ENCODE measurements at regions not wholly inside any gene's neighbourhood (a gene's known extent, or its start where the extent isn't known, plus 50 kb on each side); places are given as distances from the start of the nearest gene placed in this dataset.
"Not testable (repeated sequence)": the region's sequence is repeated elsewhere in the genome, so short reads cannot be mapped to it uniquely, and the experiment has no call there.

DNA sequence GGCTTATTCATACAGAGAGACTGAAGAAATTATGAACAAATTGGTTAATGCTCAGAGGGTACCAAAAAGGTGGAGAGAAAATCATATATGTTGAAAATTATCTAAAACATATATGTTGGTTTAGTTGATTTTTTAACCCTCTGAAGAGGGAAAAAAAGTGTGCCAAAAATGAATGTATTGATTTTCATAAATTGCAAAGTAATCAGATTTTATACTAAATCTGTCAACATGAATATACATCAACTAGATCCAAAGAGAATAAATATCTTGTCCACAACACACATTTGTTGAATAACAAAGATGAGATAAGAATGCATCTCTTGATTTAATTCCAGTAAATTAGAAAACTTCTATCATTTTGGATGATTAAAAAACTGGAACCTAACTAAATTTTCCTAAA, 125.3 kb upstream of the TACR3 start:
- intact Hi-C loops (cut with DNase I) = no loop called here
- DNase-seq (no peak), ATAC-seq (no peak)
- H3K9me3 ChIP-seq = peaks cover 0 to 37% (median 0%) of the 10 kb centered on the region in 12 donors
- no peak overlapping the region for H3K27ac ChIP-seq
- no peaks in the 10 kb centered on the region for H3K4me1 ChIP-seq
- H3K36me3 ChIP-seq = no peaks in the 10 kb centered on the region
- no peaks in the 10 kb centered on the region for H3K27me3 ChIP-seq
- TF ChIP-seq CTCF (IDR thresholded peaks at IDR 0.05) = no peak
- TF ChIP-seq POLR2A (IDR thresholded peaks at IDR 0.05) = no peak
- H3K4me3 ChIP-seq = no peak overlapping the region

- Histone ChIP-seq H3K4me3 (no peak overlapping the region), H3K27me3 (no peaks in the 10 kb centered on the region), H3K27ac (no peak overlapping the region), H3K4me1 (no peaks in the 10 kb centered on the region), H3K36me3 (no peaks in the 10 kb centered on the region), H3K9me3 (peaks cover 0 to 18% (median 0%) of the 10 kb centered on the region in 12 donors)
- TF ChIP-seq POLR2A (IDR thresholded peaks at IDR 0.05) = no peak
- TF ChIP-seq CTCF (IDR thresholded peaks at IDR 0.05) = no peak
- WGBS, 4 donors = 66 to 72% (median 70%) methylated on average over 5 of the region's 5 CpGs
- ATAC-seq (no peak), DNase-seq (no peak)
- intact Hi-C loops (cut with DNase I) = no loop called here
Observed at GRCh38 chr4:103842637-103843239, 123.0 kb upstream of the TACR3 start.

- TF ChIP-seq CTCF (IDR thresholded peaks at IDR 0.05) = no peak
- no peak for TF ChIP-seq POLR2A (IDR thresholded peaks at IDR 0.05)
- no peak overlapping the region for H3K4me3 ChIP-seq
- H3K27me3 ChIP-seq = no peaks in the 10 kb centered on the region
- ATAC-seq = no peak
- 36 to 45% (median 44%) methylated on average over 1 of the region's 1 CpG for whole genome bisulfite sequencing, 4 donors
- no peak for DNase-seq
- H3K36me3 ChIP-seq = no peaks in the 10 kb centered on the region
- no peak overlapping the region for H3K27ac ChIP-seq
- peaks cover 0 to 13% (median 0%) of the 10 kb centered on the region in 12 donors for H3K9me3 ChIP-seq
- no peaks in the 10 kb centered on the region for H3K4me1 ChIP-seq
- intact Hi-C loops (cut with DNase I) = no loop called here
Observed at GRCh38 chr4:103842076-103842475, 122.3 kb upstream of the TACR3 start.

GRCh38 chr4:103810308-103810707, 90.5 kb upstream of the TACR3 start:
- H3K9me3 ChIP-seq; ATAC-seq; H3K4me1 ChIP-seq; H3K36me3 ChIP-seq; H3K27me3 ChIP-seq; H3K4me3 ChIP-seq; DNase-seq; H3K27ac ChIP-seq; intact Hi-C loops (cut with DNase I): not testable (repeated sequence)
- 58 to 68% (median 61%) methylated on average over 5 of the region's 5 CpGs for WGBS, 4 donors

- DNase-seq = no peak
- Histone ChIP-seq H3K27me3 (no peaks in the 10 kb centered on the region), H3K36me3 (no peaks in the 10 kb centered on the region), H3K9me3 (peaks cover 0 to 26% (median 2%) of the 10 kb centered on the region in 12 donors), H3K4me3 (no peak overlapping the region), H3K4me1 (no peaks in the 10 kb centered on the region), H3K27ac (no peak overlapping the region)
- TF ChIP-seq POLR2A (IDR thresholded peaks at IDR 0.05) = no peak
- TF ChIP-seq CTCF (IDR thresholded peaks at IDR 0.05) = no peak
- intact Hi-C loops (cut with DNase I) = no loop called here
- ATAC-seq = no peak
- WGBS, 4 donors = 85 to 91% (median 87%) methylated on average over 1 of the region's 1 CpG
Observed at GRCh38 chr4:103802766-103803165, 83.0 kb upstream of the TACR3 start.
